Activated CD4-positive, CD25-positive, alpha-beta regulatory T cell treated with anti-CD3 and anti-CD28 coated beads, Interleukin-2, amount 50 U/mL, for 72 hours (primary cell): ENCODE measurements at regions not wholly inside any gene's neighbourhood (a gene's known extent, or its start where the extent isn't known, plus 50 kb on each side); places are given as distances from the start of the nearest gene placed in this dataset.

ENCODE experiments used
- DNase-seq: peaks from one replicate; pipeline ENCODE4 v3.0.0; 2021

GRCh38 chr3:7793786-7794185 is 707.8 kb upstream of the LMCD1 start:
- no peak for DNase-seq

DNA sequence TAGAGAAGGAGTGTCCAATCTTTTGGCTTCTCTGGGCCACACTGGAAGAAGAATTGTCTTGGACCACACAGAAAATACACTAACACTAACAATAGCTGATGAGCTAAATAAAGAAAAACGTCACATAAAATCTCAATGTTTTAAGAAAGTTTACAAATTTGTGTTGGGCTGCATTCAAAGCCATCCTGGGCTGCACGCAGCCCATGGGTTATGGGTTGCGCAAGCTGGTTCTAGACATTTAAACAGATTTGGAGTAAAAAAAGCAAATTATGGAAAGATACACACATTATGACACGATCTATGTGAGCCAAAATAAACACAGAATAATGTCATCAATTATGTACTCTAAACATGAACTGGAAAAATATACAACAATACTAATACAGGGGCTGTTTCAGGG is 703.3 kb upstream of the LMCD1 start:
- DNase-seq = no peak

DNA sequence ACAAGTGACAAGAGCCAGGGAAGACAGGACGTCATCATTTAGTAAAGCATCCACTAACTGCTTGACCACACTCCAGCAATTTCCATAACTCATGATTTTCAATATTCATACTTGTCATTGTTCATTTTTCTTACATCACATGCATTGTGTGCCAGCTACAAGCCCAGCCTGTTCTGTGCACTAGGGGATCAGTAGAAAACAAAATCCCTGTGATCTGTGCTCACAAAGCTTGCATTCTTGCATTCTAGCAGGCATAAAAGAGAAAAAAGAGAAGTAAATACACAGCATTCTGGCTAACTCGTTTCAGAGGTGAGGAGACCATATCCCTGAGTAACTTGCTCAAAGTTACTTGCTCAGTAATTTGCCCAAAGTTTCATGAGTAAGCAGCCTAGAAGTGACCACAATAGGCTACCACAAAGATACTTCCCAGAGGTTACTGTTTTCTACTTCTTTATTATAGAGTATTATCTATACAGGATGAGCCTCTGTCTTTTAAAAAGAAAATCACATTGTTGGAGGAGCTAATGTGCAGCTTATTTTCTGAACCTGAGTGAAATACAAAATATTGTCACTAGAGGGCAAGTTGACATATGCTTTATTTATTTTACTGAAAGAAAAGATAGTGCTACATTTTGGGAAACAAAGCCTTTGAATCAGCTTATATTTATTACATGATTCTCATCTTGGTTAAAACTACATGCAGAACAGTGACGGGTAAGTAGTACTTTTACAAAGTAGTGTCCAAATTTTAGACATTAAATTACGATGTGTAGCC is 701.4 kb upstream of the LMCD1 start:
- no peak for DNase-seq

DNA sequence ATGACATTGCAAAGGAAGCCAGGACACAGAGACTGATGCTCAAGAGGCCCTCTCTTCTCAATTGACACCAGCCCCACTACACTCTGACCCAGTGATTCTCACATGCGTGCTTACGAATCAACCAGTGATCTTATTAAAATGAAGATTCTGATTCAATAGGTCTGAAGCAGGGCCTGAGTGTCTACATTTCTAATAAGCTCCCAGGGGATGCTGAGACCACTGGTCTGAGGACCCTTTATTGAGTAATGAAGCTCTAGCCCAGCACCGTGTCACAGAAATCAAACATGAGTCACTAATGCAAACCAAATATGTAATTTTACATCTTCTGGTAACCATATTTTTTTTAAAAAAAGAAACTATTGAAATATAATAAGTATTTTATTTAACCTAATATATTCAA is 689.1 kb upstream of the LMCD1 start:
- DNase-seq = no peak

DNA sequence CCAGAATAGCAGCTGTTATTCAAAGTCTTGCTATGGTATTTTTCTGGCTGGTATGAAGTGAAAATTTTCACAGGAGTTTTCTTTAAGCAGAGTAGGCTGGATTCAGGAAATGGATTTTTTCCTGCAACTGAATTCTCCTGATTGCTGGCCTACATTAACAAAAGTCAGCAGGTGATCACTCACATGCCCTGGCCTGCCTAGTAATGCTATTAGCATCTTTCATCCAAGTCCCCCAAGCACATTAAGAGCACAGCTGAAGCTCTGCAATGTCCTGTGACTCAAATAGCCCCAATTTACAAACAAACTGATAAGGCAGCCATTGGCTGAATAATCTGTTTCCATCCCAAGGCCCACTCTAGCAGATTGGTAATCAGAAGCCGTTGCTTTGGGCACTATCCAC is 688.3 kb upstream of the LMCD1 start:
- DNase-seq = no peak

GRCh38 chr3:7817239-7817638 is 684.4 kb upstream of the LMCD1 start:
- DNase-seq = no peak

DNA sequence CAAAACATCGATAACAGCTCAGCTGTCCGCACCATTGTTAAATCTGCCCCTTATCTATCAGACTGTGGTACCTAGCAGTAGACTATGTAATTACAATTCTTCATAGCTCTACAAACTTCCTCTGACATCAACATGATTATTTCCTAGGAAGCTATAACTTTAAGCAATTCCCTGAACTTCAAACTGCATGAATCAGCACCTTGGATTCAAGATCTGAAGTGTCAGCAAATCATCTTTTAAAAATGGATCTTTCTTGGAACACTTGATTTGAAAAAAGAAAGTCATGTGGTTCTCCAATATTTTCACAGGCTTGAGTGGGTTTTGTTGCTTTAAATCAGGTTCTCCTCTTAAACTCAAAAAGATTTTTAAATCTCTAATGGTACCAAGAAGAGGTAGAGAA is 680.7 kb upstream of the LMCD1 start:
- no peak for DNase-seq

DNA sequence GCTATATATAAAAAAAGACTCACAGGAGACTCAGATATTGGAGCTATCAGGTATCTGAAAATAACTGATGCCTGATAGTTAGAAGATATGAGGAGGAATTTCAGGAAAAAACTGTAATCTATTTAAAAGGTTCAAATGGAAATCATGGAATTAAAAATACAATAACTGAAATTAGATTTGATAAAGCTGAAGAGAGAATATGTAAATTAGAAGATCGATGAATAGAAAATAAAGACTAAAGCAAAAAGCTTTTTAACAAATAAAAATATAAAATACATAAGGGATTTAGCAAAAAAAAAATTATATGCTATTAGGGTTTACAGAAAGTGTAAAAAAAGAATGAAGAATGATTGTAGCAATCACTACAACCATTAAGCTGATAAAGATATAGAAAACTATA is 679.8 kb upstream of the LMCD1 start:
- DNase-seq = no peak

- no peak for DNase-seq
Observed at GRCh38 chr3:7841451-7841850, 660.2 kb upstream of the LMCD1 start.

GRCh38 chr3:7843441-7843840 is 658.2 kb upstream of the LMCD1 start:
- DNase-seq = no peak

DNA sequence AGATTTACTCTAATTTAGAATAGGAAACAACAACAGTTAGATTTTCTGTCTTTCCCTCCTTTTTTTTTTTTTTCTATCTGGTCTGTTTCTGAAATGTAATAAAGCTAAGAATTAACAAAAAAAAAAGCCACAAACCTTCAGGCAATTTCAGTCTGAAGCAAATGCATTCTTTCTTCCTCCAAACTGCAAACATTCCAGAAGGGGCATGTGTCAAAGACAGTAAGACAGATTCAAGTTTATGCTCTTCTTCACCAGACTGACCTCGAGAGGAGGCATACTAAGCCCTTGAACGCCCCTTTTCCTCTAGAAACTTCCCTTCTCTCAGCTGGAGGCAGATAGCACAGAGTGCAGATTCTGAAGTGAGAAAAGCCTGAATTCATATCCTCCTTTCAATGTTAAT is 654.6 kb upstream of the LMCD1 start:
- DNase-seq = no peak

DNA sequence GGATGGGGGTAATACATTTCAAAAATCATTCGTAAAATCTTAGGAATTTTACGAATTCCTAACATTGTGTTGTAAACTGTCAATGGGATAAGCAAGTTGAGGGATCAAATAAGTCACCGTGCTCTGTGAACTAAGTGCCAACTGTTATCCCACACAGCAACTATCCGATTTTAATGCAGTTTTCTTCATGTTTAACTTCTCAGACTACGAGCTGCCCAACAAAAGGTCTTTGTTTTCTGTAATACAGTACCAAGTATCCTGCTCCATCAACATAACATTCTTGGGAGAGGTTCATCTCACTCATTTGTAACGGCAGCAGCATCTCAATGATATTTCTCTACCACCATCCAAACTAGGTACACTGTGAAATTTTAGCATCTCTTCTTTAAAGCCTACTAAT is 654.1 kb upstream of the LMCD1 start:
- DNase-seq = no peak

DNA sequence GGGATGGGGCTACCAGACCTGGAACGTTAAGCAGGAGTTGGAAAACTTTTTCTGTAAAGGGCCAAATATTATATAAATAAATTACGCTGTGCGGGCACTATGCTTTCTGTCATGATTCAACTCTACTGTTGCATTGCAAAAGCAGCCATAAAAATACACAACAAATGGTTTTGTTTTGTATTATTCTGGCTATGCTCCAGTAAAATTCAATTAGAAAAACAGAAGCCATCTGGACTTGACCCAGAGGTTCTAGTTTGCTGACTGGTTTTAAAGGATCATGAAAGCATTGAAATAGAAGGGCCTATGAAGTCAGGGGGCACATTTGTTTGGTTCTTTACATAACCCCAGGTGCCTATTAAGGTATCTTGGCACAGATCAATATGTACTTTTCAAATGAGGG is 647.4 kb upstream of the LMCD1 start:
- no peak for DNase-seq

DNA sequence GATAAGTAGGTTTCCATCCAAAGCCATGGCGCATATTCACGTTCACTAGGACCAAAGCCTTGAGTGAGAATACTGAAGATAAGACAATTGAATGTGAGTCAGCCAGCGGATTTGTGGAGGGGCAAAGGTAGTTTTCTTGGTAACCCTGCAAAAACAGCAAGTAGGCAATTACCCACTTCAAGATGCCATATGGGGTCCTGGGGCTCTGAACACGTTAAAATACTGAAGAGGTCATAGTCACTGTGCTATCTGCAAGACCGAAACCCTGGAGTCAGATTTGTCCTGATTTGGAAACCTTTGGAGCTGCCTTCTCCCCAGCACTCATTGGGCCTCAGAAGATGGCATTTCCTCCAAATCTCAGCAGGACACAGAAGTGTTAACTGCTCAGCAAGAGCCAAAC is 646.9 kb upstream of the LMCD1 start:
- no peak for DNase-seq

- DNase-seq = no peak
Observed at GRCh38 chr3:7865611-7866010, 636.0 kb upstream of the LMCD1 start.

DNA sequence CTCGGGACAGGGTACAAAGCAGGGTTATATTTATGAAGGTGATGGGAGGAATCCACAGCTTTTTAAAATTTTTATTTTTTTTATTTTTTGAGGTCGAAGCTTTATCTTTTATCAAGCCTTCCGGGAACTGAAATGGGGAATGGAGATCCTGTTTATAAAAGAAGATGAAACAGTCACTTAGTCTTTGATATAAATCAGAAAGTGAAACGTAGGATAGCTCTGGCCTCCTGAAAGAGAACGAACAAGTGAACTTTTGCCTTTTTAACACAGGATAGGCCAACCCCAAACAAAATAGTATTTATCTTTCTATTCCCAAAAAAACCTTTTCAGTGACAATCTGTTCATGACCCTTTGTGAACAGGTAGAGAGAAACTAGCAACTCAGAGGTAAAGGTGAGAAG is 634.0 kb upstream of the LMCD1 start:
- DNase-seq = no peak

- no peak for DNase-seq
Observed at GRCh38 chr3:7871003-7871560, 630.5 kb upstream of the LMCD1 start.

DNA sequence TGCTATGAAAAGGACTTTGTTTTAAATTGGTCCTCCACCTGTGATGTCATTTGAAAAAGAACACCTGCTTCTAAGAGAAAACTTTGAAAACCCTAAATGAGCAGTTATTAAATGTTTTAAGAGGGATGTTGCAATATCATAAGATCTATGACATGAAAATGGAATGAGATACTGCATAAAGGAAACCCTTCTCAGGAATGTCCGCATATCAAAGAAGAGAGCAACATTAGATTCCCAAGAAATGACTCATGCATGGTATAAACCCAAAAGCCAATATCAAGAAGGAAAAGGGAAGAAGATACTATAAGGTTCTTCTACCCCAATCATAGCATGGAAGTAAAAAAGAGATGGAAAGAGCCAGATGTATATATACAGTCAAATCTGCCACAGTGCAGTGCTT is 627.5 kb upstream of the LMCD1 start:
- no peak for DNase-seq

DNA sequence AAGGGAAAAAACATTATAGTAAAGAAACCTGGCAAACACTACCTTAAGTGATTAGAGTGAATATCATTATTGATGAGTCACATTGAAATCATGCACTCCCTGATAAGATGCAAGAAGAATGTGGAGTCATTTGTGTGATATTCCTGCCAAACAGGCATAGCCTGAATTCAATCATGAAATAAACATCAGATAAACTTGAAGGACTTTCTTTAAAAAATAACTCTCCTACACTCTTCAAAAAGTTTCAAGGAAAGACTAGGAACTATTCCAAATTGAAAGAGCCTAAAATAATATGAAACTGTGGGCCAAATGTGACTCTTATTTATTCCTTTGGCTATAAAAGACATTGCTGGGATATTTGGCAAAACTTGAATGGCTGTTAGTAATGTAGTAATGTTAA is 625.7 kb upstream of the LMCD1 start:
- DNase-seq = no peak

DNA sequence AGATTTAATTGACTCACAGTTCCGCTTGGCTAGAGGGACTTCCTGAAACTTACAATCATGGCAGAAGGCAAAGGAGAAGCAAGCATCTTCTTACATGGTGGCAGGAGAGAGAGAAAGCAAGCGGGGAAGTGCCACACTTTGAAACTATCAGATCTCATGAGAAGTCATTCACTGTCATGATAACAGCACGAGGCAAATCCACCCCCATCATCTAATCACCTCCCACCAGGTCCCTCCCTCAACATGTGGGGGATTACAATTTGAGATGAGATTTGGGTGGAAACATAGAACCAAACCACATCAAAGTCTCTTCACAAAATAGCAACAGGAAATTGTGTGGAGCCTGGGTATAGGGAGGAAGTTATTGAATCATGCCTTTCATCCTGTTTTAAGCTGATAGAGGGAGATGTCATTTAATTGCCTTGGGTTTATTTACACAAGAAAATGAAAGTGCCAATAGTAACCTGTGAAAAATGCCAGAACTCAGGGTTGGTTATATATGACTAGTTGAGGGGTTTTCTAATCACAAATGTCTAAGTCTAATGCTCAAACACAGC is 624.8 kb upstream of the LMCD1 start:
- DNase-seq = no peak

- no peak for DNase-seq
Observed at GRCh38 chr3:7877312-7877711, 624.3 kb upstream of the LMCD1 start.

DNA sequence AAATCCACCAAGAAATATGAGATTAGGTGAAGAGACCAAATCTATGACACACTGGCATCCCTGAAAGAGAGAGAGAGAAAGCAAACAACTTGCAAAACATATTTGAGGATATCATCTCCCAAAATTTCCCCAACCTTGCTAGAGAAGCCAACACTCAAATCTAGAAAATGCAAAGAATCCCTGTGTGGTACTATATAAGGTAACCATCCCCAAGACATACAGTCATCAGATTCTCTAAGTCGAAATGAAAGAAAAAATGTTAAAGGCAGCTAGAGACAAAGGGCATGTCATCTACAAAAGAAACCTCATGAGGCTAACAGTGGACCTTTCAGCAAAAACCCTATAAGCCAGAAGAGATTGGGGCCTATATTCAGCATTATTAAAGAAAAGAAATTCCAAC is 622.1 kb upstream of the LMCD1 start:
- DNase-seq = no peak

DNA sequence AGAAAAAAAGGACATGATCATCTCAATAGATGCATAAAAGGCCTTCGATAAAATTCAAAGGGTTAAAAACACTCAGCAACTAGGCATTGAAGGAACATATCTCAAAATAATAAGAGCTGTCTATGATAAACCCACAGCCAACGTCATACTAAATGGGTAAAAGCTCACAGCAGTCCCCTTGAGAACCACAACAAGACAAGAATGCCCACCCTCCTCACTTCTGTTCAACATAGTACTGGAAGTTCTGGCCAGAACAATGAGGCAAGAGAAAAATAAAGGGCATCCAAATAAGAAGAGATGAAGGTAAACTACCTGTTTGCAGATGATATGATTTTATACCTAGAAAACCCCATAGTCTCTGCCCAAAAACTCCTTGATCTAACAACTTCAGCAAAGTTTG is 619.7 kb upstream of the LMCD1 start:
- no peak for DNase-seq

DNA sequence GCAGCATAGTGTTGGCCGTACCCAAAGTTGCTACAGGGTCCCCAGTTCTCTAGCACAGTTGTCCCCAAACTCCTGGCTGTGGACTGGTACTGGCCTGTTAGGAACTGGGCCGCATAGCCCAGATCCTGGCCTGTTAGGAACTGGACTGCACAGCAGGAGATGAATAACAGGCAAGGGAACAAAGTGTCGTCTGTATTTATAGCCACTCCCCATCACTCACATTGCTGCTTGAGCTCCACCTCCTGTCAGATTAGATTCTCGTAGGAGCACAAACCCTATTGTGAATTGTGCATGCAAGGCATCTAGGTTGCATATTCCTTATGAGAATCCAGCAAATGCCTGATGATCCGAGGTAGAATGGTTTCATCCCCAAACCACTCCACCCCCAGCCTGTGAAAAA is 604.0 kb upstream of the LMCD1 start:
- no peak for DNase-seq

- DNase-seq = no peak
Observed at GRCh38 chr3:7913283-7913682, 588.3 kb upstream of the LMCD1 start.
